ENCODE measurements at regions not wholly inside any gene's neighbourhood (a gene's known extent, or its start where the extent isn't known, plus 50 kb on each side); places are given as distances from the start of the nearest gene placed in this dataset.

- DNase-seq (ENCODE audit: low spot score) = no peak
Observed at GRCh38 chr16:59224401-59224800, 490.3 kb upstream of the GOT2 start.

GRCh38 chr16:59220011-59220410 is 485.9 kb upstream of the GOT2 start:
- DNase-seq (ENCODE audit: low spot score) = no peak

- no peak for DNase-seq (ENCODE audit: low spot score)
Observed at GRCh38 chr16:59216291-59216690, 482.2 kb upstream of the GOT2 start.

DNA sequence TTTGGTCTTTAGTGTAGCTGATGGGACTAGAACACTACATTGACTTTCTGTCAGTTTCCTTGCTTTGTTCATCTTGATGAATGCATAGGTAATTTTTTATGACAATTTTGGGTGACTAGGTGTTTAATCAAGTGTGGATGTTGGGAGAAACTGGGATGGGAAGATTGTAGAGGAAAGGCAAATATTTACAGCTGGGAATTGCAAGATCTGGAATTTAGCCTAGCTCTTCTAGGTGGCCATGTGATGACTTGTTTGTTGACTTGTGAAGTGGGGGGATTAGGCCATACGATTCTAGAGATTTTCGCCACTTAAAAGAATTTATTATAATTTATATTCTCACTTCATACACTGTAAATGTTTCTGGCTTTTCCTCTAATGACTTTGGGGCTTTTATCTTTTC is 480.3 kb upstream of the GOT2 start:
- no peak for DNase-seq (ENCODE audit: low spot score)

- DNase-seq (ENCODE audit: low spot score) = no peak
Observed at GRCh38 chr16:59213952-59214351, 479.8 kb upstream of the GOT2 start.

DNA sequence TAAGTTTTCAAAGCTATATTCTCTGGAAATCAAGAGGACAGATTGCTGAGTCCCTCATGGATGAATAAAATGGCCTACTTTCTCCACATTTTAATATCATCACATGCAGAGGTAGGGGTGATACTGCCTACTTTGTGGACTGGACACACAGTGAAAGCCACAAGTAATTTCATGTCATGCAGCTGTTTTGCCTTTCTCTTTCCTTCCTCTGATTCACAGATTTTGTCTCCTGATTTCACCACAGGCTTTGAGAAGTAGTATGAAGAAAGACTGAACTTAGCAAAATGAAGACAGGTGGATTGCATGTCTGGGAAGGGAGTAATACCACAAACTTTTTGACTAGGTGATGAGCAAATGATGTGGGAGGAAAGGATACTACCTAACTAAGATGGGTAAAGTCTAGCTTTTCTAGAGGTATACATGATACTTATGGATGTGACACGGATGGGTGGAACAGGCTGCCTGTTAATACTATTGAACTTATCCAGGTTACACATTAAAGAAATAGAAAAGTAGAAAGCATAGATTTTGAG is 478.4 kb upstream of the GOT2 start:
- no peak for DNase-seq (ENCODE audit: low spot score)

DNA sequence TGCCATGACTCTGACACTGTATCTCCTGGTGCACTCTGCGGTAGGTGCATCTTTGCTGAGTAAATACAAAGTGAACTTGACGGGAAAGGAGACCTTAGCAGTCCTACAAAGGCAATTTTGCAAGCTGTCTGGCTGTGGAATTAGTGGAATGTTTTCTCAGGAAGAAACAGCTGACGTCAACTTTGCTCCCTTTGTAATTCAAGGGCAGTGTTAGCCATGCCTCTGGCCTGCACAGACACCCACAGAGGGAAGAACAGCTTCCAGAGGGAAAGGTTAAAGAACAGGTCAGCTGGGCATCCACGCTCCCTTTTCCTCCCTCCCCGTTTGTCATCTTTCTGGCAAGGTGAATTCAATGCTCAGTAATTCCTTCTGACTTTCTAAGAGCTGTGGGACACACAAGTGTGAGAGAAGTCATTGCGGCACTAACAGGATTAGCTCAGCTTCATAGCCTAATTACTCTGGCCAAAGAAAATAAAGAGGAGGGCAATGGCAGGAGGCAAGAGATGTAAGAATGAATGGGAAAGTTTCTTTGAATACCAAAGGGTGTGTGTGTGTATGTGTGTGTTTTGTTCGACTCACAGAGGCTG is 476.9 kb upstream of the GOT2 start:
- peak; percentile 53 for DNase-seq (ENCODE audit: low spot score)

- no peak for DNase-seq (ENCODE audit: low spot score)
Observed at GRCh38 chr16:59205403-59205802, 471.3 kb upstream of the GOT2 start.

GRCh38 chr16:59204589-59204988 is 470.5 kb upstream of the GOT2 start:
- DNase-seq (ENCODE audit: low spot score) = no peak

- no peak for DNase-seq (ENCODE audit: low spot score)
Observed at GRCh38 chr16:59202233-59202862, 468.2 kb upstream of the GOT2 start.

GRCh38 chr16:59201821-59202220 is 467.7 kb upstream of the GOT2 start:
- no peak for DNase-seq (ENCODE audit: low spot score)

DNA sequence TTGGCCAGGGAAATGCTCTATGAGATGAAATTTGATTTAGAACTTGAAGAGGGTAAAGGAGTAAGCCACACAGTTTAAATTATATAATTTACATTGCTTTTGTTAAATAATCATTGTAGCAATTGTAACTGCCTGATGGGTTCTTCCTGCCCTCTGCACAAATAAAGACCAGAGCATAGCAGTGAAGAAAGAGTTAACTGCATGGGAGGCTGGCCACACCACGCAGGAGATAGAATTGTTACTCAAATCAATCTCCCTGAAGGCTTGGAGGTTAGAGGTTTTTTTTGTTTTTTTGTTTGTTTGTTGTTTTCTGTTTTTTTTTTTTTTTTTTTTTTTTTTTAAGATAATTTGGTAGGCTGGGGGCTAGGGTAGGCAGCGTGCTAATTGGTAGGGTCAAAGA is 467.0 kb upstream of the GOT2 start:
- DNase-seq (ENCODE audit: low spot score) = no peak

DNA sequence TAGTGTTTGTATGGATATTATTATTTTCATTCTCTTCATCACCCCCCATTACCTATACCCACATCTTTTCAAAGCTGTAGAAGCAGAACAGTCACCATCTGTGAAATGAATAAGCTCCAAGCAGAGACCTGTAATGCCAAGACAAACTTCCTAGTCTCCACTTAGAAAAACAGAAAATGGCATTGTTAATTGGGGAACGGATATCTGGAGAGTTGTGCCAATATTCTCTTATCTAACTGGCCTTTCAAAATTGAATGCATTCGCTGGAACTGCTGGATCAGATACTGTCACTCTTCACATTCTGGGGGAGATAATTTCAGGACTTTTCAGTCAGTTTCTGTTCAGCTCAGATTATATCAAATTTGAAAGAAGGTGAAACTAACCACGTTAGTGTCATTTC is 464.4 kb upstream of the GOT2 start:
- DNase-seq (ENCODE audit: low spot score) = no peak

DNA sequence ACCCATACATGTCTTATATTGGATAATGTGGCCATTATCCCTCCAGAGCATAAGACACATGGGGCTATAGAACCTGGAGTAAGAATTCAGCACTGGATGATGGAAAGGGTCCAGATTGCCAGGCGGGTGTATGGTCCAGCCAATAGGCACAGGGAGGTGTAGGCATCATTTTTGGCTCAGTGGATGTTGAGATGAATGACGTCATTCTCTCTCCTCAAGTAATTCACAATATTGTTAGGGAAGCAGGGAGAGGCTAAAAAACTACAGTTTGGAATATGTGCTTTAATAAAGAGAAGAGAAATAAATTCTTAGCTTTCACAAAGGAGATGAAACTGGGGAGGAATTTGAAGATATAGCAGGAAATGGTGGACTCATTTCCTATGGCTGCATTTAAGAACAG is 461.1 kb upstream of the GOT2 start:
- DNase-seq (ENCODE audit: low spot score) = no peak

- no peak for DNase-seq (ENCODE audit: low spot score)
Observed at GRCh38 chr16:59193637-59194036, 459.5 kb upstream of the GOT2 start.

DNA sequence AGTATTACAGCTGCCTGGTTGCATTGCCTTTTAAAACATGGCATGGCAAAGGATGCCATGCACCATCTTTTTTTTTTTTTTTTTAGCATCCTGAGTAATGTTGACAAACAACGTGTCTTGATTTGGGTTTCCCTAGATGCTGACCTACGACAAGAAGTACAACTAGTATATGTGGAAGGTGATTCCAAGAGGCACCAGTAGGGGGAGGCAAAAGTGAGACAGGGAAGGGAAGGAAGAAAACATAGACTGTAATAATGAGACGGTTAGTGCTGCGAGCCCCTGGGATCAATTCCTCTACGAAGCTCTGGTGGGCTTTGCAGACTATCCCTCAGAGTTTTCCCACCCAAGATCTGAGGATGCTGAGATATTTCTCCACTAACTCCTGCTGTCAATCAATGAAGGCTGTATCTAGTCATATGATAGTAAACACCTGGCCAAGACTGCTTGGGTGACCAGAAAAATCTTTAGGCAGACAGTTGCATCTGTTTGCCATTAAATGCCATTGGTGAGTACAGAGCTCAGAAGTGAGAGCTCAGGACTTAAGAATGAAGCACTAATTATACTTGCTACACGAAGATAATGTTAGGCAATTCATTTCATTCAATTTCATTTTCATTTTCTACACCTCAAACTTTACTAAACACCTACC is 458.6 kb upstream of the GOT2 start:
- DNase-seq (ENCODE audit: low spot score) = peak; percentile 22

- DNase-seq (ENCODE audit: low spot score) = no peak
Observed at GRCh38 chr16:59190731-59191130, 456.6 kb upstream of the GOT2 start.

DNA sequence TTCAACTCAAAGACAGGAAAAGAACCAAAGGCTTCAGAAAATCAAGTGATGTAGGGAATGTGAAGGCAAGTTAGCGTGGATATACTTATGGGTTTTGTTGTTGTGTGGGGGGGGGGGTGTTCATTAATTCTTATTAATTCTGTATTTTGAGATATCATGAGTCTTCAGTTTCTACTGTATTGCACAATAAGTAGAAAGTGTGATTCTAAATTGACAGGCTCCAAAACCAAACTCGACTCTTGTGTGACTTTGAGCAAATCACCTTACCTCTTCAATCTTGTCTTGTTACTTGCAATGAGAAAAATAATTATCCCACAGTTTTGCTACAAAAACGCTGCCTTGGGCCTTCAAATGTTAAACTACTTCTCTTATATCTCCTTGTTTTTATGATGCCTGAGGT is 453.9 kb upstream of the GOT2 start:
- DNase-seq (ENCODE audit: low spot score) = no peak

GRCh38 chr16:59181821-59182420 is 447.8 kb upstream of the GOT2 start:
- DNase-seq (ENCODE audit: low spot score) = no peak

DNA sequence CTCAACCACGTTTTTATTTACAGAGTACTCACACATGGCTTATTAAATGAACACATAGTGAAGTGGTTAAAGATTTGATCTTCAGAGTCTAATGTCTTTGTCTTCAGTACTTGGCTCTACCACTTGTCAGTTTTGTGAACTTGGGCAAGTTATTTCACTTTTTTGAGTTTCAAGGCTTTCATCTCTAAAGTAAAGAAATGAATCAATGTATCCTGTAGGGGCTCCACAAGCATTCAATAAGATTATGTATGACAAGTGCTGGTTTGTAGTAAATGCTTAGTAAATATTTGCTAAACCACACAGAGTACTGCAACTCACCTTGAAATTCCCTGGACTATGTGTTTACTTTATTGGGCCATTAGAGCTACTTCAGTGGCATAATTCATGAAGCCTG is 446.0 kb upstream of the GOT2 start:
- DNase-seq (ENCODE audit: low spot score) = no peak

GRCh38 chr16:59179446-59180082 is 445.4 kb upstream of the GOT2 start:
- no peak for DNase-seq (ENCODE audit: low spot score)

DNA sequence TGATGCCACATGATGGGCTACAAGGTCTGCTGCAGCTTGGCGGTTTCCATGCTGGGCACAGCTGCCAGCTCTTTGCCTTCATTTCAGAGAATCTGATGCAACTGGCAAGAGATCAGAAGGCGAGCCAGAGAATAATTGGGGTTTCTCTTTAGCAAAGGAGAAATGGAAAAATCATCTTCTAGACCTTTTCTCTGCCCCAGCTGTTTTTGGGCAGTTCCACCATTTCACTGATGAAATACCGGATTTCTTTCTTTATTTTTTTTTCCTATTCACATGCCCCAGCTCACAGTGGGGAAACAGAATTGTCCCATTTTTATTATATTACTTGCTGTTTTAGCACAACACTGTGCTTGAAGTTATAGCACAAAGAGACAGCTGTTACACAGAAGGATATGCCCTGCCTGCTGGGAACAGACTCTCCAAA is 439.3 kb upstream of the GOT2 start:
- DNase-seq (ENCODE audit: low spot score) = no peak
